ENCODE measurements at regions not wholly inside any gene's neighbourhood (a gene's known extent, or its start where the extent isn't known, plus 50 kb on each side); places are given as distances from the start of the nearest gene placed in this dataset.
"Not testable (repeated sequence)": the region's sequence is repeated elsewhere in the genome, so short reads cannot be mapped to it uniquely, and the experiment has no call there.

- H3K9me3 ChIP-seq (ENCODE audit: control insufficient read depth, low read length); H3K27ac ChIP-seq (ENCODE audit: insufficient read depth, low read depth, low read length, poor library complexity, severe bottlenecking); H3K27me3 ChIP-seq (ENCODE audit: control insufficient read depth, insufficient read depth, low read length, poor library complexity, severe bottlenecking); H3K4me1 ChIP-seq (ENCODE audit: control insufficient read depth, insufficient read depth, low read length); H3K36me3 ChIP-seq (ENCODE audit: control insufficient read depth, insufficient read depth, low read length); H3K4me3 ChIP-seq (ENCODE audit: insufficient read depth, low read depth, low read length): not testable (repeated sequence)
- WGBS, 2 experiments, result 77% methylated on average over 12 of the region's 12 CpGs
Observed at GRCh38 chr9:72433616-72434267, 68.7 kb upstream of the ZFAND5 start.

DNA sequence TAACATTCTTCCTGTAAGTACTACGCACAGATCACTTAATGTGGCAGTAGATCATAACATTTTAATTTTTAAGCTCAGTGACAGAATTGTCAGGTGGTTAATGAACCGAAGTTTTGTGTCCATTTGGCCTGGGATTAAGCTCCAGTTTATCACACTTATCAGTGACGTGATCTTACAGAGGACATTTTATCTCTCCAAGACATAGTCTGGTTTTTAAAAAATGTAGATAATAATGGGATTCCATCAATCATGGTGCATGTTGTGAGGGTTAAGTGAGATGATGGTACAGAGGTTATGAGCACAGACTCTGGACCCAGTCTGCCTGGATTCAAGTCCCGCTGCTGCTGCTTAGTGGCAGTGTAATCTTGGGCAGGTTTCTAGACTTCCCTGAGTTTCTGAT lies 66.0 kb upstream of the ZFAND5 start:
- Histone ChIP-seq H3K9me3 (ENCODE audit: control insufficient read depth, low read length) (no peaks in the 10 kb centered on the region), H3K36me3 (ENCODE audit: control insufficient read depth, insufficient read depth, low read length) (no peaks in the 10 kb centered on the region), H3K27me3 (ENCODE audit: control insufficient read depth, insufficient read depth, low read length, poor library complexity, severe bottlenecking) (no peaks in the 10 kb centered on the region), H3K4me3 (ENCODE audit: insufficient read depth, low read depth, low read length) (no peak overlapping the region), H3K27ac (ENCODE audit: insufficient read depth, low read depth, low read length, poor library complexity, severe bottlenecking) (no peak overlapping the region), H3K4me1 (ENCODE audit: control insufficient read depth, insufficient read depth, low read length) (no peaks in the 10 kb centered on the region)
- WGBS, 2 experiments, result 96 to 99% methylated on average over 4 of the region's 4 CpGs

GRCh38 chr9:72428329-72428728 lies 63.3 kb upstream of the ZFAND5 start:
- 67 to 80% methylated on average over 1 of the region's 1 CpG for WGBS, 2 experiments
- Histone ChIP-seq H3K27ac (ENCODE audit: insufficient read depth, low read depth, low read length, poor library complexity, severe bottlenecking) (no peak overlapping the region), H3K36me3 (ENCODE audit: control insufficient read depth, insufficient read depth, low read length) (no peaks in the 10 kb centered on the region), H3K27me3 (ENCODE audit: control insufficient read depth, insufficient read depth, low read length, poor library complexity, severe bottlenecking) (no peaks in the 10 kb centered on the region), H3K9me3 (ENCODE audit: control insufficient read depth, low read length) (no peaks in the 10 kb centered on the region), H3K4me3 (ENCODE audit: insufficient read depth, low read depth, low read length) (no peak overlapping the region), H3K4me1 (ENCODE audit: control insufficient read depth, insufficient read depth, low read length) (no peaks in the 10 kb centered on the region)

GRCh38 chr9:72427801-72428200 lies 62.8 kb upstream of the ZFAND5 start:
- no peaks in the 10 kb centered on the region for H3K36me3 ChIP-seq (ENCODE audit: control insufficient read depth, insufficient read depth, low read length)
- H3K9me3 ChIP-seq (ENCODE audit: control insufficient read depth, low read length), result no peaks in the 10 kb centered on the region
- no peaks in the 10 kb centered on the region for H3K4me1 ChIP-seq (ENCODE audit: control insufficient read depth, insufficient read depth, low read length)
- H3K27ac ChIP-seq (ENCODE audit: insufficient read depth, low read depth, low read length, poor library complexity, severe bottlenecking), result no peak overlapping the region
- no peaks in the 10 kb centered on the region for H3K27me3 ChIP-seq (ENCODE audit: control insufficient read depth, insufficient read depth, low read length, poor library complexity, severe bottlenecking)
- no peak overlapping the region for H3K4me3 ChIP-seq (ENCODE audit: insufficient read depth, low read depth, low read length)
- 100% methylated on average over 1 of the region's 1 CpG for WGBS, 2 experiments

DNA sequence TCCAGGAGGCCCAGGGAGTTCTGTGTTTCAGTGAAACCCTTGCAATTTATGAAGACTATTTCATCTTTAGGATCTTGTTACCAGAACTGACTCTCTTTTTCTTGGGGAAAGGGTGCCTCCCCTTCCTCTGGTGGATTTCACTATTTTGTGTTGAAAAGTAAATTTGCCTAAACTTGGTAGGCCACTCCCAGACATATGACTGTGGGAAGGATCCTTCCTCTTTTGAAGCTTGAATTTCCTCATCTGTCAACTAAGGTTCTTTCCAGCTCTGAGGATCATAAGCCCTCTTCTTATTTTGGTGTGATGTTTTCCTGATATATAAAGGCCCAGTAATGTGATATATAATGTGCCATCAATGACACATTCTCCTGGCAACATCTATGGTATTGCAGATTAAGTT lies 59.1 kb upstream of the ZFAND5 start:
- H3K36me3 ChIP-seq (ENCODE audit: control insufficient read depth, insufficient read depth, low read length), result no peaks in the 10 kb centered on the region
- H3K9me3 ChIP-seq (ENCODE audit: control insufficient read depth, low read length), result no peaks in the 10 kb centered on the region
- no peak overlapping the region for H3K27ac ChIP-seq (ENCODE audit: insufficient read depth, low read depth, low read length, poor library complexity, severe bottlenecking)
- H3K27me3 ChIP-seq (ENCODE audit: control insufficient read depth, insufficient read depth, low read length, poor library complexity, severe bottlenecking), result no peaks in the 10 kb centered on the region
- no peak overlapping the region for H3K4me3 ChIP-seq (ENCODE audit: insufficient read depth, low read depth, low read length)
- H3K4me1 ChIP-seq (ENCODE audit: control insufficient read depth, insufficient read depth, low read length), result no peaks in the 10 kb centered on the region

- WGBS, 2 experiments, result 91 to 94% methylated on average over 9 to 11 of the region's 11 CpGs
Observed at GRCh38 chr9:72422214-72422613, 57.2 kb upstream of the ZFAND5 start.

GRCh38 chr9:72420783-72421182 lies 55.8 kb upstream of the ZFAND5 start:
- no peaks in the 10 kb centered on the region for H3K27me3 ChIP-seq (ENCODE audit: control insufficient read depth, insufficient read depth, low read length, poor library complexity, severe bottlenecking)
- H3K27ac ChIP-seq (ENCODE audit: insufficient read depth, low read depth, low read length, poor library complexity, severe bottlenecking), result no peak overlapping the region
- no peak overlapping the region for H3K4me3 ChIP-seq (ENCODE audit: insufficient read depth, low read depth, low read length)
- H3K4me1 ChIP-seq (ENCODE audit: control insufficient read depth, insufficient read depth, low read length), result no peaks in the 10 kb centered on the region
- no peaks in the 10 kb centered on the region for H3K36me3 ChIP-seq (ENCODE audit: control insufficient read depth, insufficient read depth, low read length)
- no peaks in the 10 kb centered on the region for H3K9me3 ChIP-seq (ENCODE audit: control insufficient read depth, low read length)

More at GRCh38 chr9:72422214-72422613, 57.2 kb upstream of the ZFAND5 start:
- no peak overlapping the region for H3K27ac ChIP-seq (ENCODE audit: insufficient read depth, low read depth, low read length, poor library complexity, severe bottlenecking)
- H3K36me3 ChIP-seq (ENCODE audit: control insufficient read depth, insufficient read depth, low read length), result no peaks in the 10 kb centered on the region
- H3K4me1 ChIP-seq (ENCODE audit: control insufficient read depth, insufficient read depth, low read length), result no peaks in the 10 kb centered on the region
- no peaks in the 10 kb centered on the region for H3K9me3 ChIP-seq (ENCODE audit: control insufficient read depth, low read length)
- no peaks in the 10 kb centered on the region for H3K27me3 ChIP-seq (ENCODE audit: control insufficient read depth, insufficient read depth, low read length, poor library complexity, severe bottlenecking)
- no peak overlapping the region for H3K4me3 ChIP-seq (ENCODE audit: insufficient read depth, low read depth, low read length)

DNA sequence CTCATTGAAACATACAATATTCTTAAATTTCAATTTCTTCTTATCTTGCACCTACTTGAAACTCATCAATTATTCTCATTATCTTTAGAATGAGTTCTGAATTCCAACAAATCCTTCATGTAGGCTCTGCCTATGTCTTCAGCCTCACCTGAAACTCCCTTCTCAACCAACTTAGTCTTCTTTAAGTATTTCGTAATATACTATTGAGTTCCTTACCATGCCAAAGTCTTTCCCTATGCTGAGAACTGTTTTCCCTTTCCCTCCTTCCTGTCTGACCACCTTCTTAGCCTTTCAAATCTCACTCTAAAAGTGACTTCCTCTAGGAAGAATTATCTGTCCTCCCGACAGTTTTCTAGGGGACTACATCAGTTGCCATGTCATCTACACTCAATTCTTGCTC lies 50.9 kb upstream of the ZFAND5 start:
- Histone ChIP-seq H3K4me1 (ENCODE audit: control insufficient read depth, insufficient read depth, low read length) (no peaks in the 10 kb centered on the region), H3K4me3 (ENCODE audit: insufficient read depth, low read depth, low read length) (no peak overlapping the region), H3K27ac (ENCODE audit: insufficient read depth, low read depth, low read length, poor library complexity, severe bottlenecking) (no peak overlapping the region), H3K36me3 (ENCODE audit: control insufficient read depth, insufficient read depth, low read length) (no peaks in the 10 kb centered on the region), H3K27me3 (ENCODE audit: control insufficient read depth, insufficient read depth, low read length, poor library complexity, severe bottlenecking) (no peaks in the 10 kb centered on the region), H3K9me3 (ENCODE audit: control insufficient read depth, low read length) (no peaks in the 10 kb centered on the region)
- WGBS, 2 experiments, result 92 to 100% methylated on average over 2 of the region's 2 CpGs

DNA sequence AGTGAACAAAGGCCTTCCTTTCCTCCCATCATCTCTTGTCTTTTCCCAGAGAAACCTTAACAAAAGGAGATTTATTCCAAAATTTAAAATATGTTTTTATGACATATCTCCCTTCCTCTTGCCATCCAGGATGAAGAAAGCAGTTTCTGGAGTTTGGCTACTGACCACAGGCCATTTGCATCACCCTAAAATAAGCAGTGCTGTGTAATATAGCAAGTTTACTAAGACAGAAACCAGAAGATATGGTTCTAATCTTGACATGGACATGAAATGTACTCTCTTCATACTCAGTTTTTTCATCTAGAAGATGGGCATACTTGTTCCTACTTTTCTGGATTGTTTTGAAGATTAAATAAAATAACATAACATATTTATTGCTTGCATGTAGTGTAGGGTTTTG lies 50.2 kb upstream of the ZFAND5 start:
- no peak overlapping the region for H3K27ac ChIP-seq (ENCODE audit: insufficient read depth, low read depth, low read length, poor library complexity, severe bottlenecking)
- H3K9me3 ChIP-seq (ENCODE audit: control insufficient read depth, low read length), result no peaks in the 10 kb centered on the region
- no peaks in the 10 kb centered on the region for H3K4me1 ChIP-seq (ENCODE audit: control insufficient read depth, insufficient read depth, low read length)
- H3K36me3 ChIP-seq (ENCODE audit: control insufficient read depth, insufficient read depth, low read length), result no peaks in the 10 kb centered on the region
- no peaks in the 10 kb centered on the region for H3K27me3 ChIP-seq (ENCODE audit: control insufficient read depth, insufficient read depth, low read length, poor library complexity, severe bottlenecking)
- H3K4me3 ChIP-seq (ENCODE audit: insufficient read depth, low read depth, low read length), result no peak overlapping the region
